ENCODE measurements at regions not wholly inside any gene's neighbourhood (a gene's known extent, or its start where the extent isn't known, plus 50 kb on each side); places are given as distances from the start of the nearest gene placed in this dataset.

DNA sequence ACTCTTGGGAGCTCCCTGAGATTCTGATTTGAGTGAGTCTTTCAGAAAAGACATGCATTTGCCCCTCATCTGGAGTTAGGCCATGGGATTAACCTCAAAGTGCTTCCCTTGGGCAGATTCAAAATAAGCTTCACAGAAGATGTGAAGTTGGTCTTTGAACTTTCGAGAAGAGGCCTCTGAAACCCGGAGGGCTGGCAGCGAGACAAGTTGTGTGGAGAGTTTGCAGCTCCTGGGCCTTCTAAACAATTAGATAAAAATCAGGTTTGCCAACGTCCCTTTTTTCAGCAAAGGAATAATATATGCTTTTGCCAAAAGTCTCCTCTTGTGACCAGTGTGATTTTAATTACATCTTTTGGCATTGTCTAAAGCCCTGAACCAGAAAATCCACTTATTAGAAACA lies 489.7 kb downstream of the SOX11 start:
- H3K9me2 ChIP-seq (replicated peaks; ENCODE audit: insufficient read depth), result no peaks in the 10 kb centered on the region
- H2AFZ ChIP-seq, result peak overlapping the region; percentile 24
- H3K9me3 ChIP-seq (ENCODE audit: low read depth), result no peaks in the 10 kb centered on the region
- no peaks in the 10 kb centered on the region for H4K20me1 ChIP-seq (ENCODE audit: insufficient read depth, poor library complexity, severe bottlenecking)
- H3K27ac ChIP-seq, result peak overlapping the region; percentile 34
- no peak for TF ChIP-seq EZH2 (IDR thresholded peaks at IDR 0.05; ENCODE audit: borderline replicate concordance)
- H3K4me2 ChIP-seq, result peak overlapping the region; percentile 45
- H3K4me1 ChIP-seq (ENCODE audit: insufficient read depth), result peaks cover 28% of the 10 kb centered on the region
- no peaks in the 10 kb centered on the region for H3K79me2 ChIP-seq
- no peak overlapping the region for H3K4me3 ChIP-seq
- no peak for DNase-seq (ENCODE audit: low spot score)
- H3K27me3 ChIP-seq, result no peaks in the 10 kb centered on the region
- WGBS (ENCODE audit: low lambda C conversion rate, missing lambda C conversion rate), result 31% methylated on average over 4 of the region's 4 CpGs
- H3K36me3 ChIP-seq (replicated peaks; ENCODE audit: insufficient read depth, low read depth), result no peaks in the 10 kb centered on the region

DNA sequence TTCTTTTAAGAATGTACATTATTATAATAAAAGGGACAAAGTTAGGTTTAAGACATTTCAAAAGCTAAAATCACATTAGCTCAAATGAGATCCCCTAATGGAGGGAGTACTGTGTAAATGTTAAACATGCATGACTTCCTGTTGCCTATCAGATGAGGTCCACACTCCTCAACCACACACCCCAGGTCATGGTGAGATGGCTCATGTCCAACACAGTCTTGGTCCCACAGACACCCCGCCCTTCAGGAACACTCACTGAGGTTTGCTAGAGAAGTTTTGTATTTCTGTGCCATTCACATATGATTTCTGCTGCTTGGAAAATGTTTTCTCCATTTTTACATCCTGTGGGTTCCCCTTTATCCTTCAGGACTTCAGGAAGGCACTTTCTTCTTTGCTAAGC lies 491.0 kb downstream of the SOX11 start:
- no peaks in the 10 kb centered on the region for H4K20me1 ChIP-seq (ENCODE audit: insufficient read depth, poor library complexity, severe bottlenecking)
- H3K4me1 ChIP-seq (ENCODE audit: insufficient read depth), result peaks cover 32% of the 10 kb centered on the region
- DNase-seq (ENCODE audit: low spot score), result no peak
- 100% methylated on average over 1 of the region's 1 CpG for WGBS (ENCODE audit: low lambda C conversion rate, missing lambda C conversion rate)
- H3K27me3 ChIP-seq, result no peaks in the 10 kb centered on the region
- H3K79me2 ChIP-seq, result no peaks in the 10 kb centered on the region
- no peak overlapping the region for H2AFZ ChIP-seq
- H3K36me3 ChIP-seq (replicated peaks; ENCODE audit: insufficient read depth, low read depth), result no peaks in the 10 kb centered on the region
- no peak overlapping the region for H3K27ac ChIP-seq
- H3K4me3 ChIP-seq, result no peak overlapping the region
- TF ChIP-seq EZH2phosphoT487 (IDR thresholded peaks at IDR 0.05; ENCODE audit: low read depth, severe bottlenecking, unreplicated experiment), result no peak
- no peak for TF ChIP-seq EZH2 (IDR thresholded peaks at IDR 0.05; ENCODE audit: borderline replicate concordance)
- TF ChIP-seq, protein P1, sequence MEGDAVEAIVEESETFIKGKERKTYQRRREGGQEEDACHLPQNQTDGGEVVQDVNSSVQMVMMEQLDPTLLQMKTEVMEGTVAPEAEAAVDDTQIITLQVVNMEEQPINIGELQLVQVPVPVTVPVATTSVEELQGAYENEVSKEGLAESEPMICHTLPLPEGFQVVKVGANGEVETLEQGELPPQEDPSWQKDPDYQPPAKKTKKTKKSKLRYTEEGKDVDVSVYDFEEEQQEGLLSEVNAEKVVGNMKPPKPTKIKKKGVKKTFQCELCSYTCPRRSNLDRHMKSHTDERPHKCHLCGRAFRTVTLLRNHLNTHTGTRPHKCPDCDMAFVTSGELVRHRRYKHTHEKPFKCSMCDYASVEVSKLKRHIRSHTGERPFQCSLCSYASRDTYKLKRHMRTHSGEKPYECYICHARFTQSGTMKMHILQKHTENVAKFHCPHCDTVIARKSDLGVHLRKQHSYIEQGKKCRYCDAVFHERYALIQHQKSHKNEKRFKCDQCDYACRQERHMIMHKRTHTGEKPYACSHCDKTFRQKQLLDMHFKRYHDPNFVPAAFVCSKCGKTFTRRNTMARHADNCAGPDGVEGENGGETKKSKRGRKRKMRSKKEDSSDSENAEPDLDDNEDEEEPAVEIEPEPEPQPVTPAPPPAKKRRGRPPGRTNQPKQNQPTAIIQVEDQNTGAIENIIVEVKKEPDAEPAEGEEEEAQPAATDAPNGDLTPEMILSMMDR (IDR thresholded peaks at IDR 0.05; ENCODE audit: poor library complexity), result no peak
- no peaks in the 10 kb centered on the region for H3K9me2 ChIP-seq (replicated peaks; ENCODE audit: insufficient read depth)
- H3K9me3 ChIP-seq (ENCODE audit: low read depth), result no peaks in the 10 kb centered on the region
- H3K4me2 ChIP-seq, result no peak overlapping the region

- Histone ChIP-seq H2AFZ (peak overlapping the region; percentile 38), H3K36me3 (replicated peaks; ENCODE audit: insufficient read depth, low read depth) (no peaks in the 10 kb centered on the region), H3K4me1 (ENCODE audit: insufficient read depth) (peaks cover 32% of the 10 kb centered on the region), H3K9me2 (replicated peaks; ENCODE audit: insufficient read depth) (no peaks in the 10 kb centered on the region), H3K9me3 (ENCODE audit: low read depth) (no peaks in the 10 kb centered on the region), H3K27ac (peak overlapping the region; percentile 90), H3K4me3 (no peak overlapping the region), H4K20me1 (ENCODE audit: insufficient read depth, poor library complexity, severe bottlenecking) (no peaks in the 10 kb centered on the region), H3K4me2 (peak overlapping the region; percentile 52), H3K27me3 (no peaks in the 10 kb centered on the region), H3K79me2 (no peaks in the 10 kb centered on the region)
- DNase-seq (ENCODE audit: low spot score), result peak; percentile 46
- 34% methylated on average over 13 of the region's 13 CpGs for WGBS (ENCODE audit: low lambda C conversion rate, missing lambda C conversion rate)
- TF ChIP-seq EZH2phosphoT487 (IDR thresholded peaks at IDR 0.05; ENCODE audit: low read depth, severe bottlenecking, unreplicated experiment) (no peak), EZH2 (IDR thresholded peaks at IDR 0.05; ENCODE audit: borderline replicate concordance) (no peak)
- TF ChIP-seq, protein P1 (IDR thresholded peaks at IDR 0.05; ENCODE audit: poor library complexity), result no peak
Observed at GRCh38 chr2:6184532-6185292, 492.5 kb downstream of the SOX11 start.

- Histone ChIP-seq H3K36me3 (replicated peaks; ENCODE audit: insufficient read depth, low read depth) (no peaks in the 10 kb centered on the region), H2AFZ (no peak overlapping the region), H3K9me3 (ENCODE audit: low read depth) (no peaks in the 10 kb centered on the region), H3K4me2 (peak overlapping the region; percentile 13), H3K79me2 (no peaks in the 10 kb centered on the region), H3K27me3 (no peaks in the 10 kb centered on the region), H3K4me3 (no peak overlapping the region), H3K4me1 (ENCODE audit: insufficient read depth) (peaks cover 32% of the 10 kb centered on the region), H3K27ac (peak overlapping the region; percentile 90), H4K20me1 (ENCODE audit: insufficient read depth, poor library complexity, severe bottlenecking) (no peaks in the 10 kb centered on the region), H3K9me2 (replicated peaks; ENCODE audit: insufficient read depth) (no peaks in the 10 kb centered on the region)
- peak; percentile 72 for DNase-seq (ENCODE audit: low spot score)
- 40% methylated on average over 7 of the region's 7 CpGs for WGBS (ENCODE audit: low lambda C conversion rate, missing lambda C conversion rate)
- TF ChIP-seq, protein P1 (IDR thresholded peaks at IDR 0.05; ENCODE audit: poor library complexity), result no peak
- no peak for TF ChIP-seq EZH2 (IDR thresholded peaks at IDR 0.05; ENCODE audit: borderline replicate concordance)
- no peak for TF ChIP-seq EZH2phosphoT487 (IDR thresholded peaks at IDR 0.05; ENCODE audit: low read depth, severe bottlenecking, unreplicated experiment)
Observed at GRCh38 chr2:6186332-6187151, 494.4 kb downstream of the SOX11 start.

All from hepatocyte (in vitro differentiated cells).